Urinary bladder (tissue), 3 donors: ENCODE measurements at regions not wholly inside any gene's neighbourhood (a gene's known extent, or its start where the extent isn't known, plus 50 kb on each side); places are given as distances from the start of the nearest gene placed in this dataset.
"Not testable (repeated sequence)": the region's sequence is repeated elsewhere in the genome, so short reads cannot be mapped to it uniquely, and the experiment has no call there.

Experiments used
- DNase-seq: peaks from one replicate; pipeline ENCODE4 v3.0.0-alpha.2; 2015; ENCODE audit errors: extremely low spot score
- H3K27ac ChIP-seq: one replicate; pipeline ENCODE4 v1.5.1; 2013; ENCODE audit warnings: low read depth, mild to moderate bottlenecking, moderate library complexity
- H3K36me3 ChIP-seq: one replicate; pipeline ENCODE4 v1.6.1; 2013; ENCODE audit warnings: mild to moderate bottlenecking, moderate library complexity; ENCODE audit not compliant: insufficient read depth
- H3K4me1 ChIP-seq: one replicate; pipeline ENCODE4 v1.6.1; 2013; ENCODE audit warnings: mild to moderate bottlenecking, moderate library complexity; ENCODE audit not compliant: insufficient read depth
- H3K4me3 ChIP-seq: one replicate; pipeline ENCODE4 v1.5.1; 2013; ENCODE audit warnings: low read depth, low read length
- WGBS: extraction: QIAGEN DNeasy Blood & Tissue Kit; methylation state at CpG from one replicate; pipeline ENCODE4 v1.1.7; 2013; 5-methylcytosine and 5-hydroxymethylcytosine counted together
- donor health status: healthy with polysubstance abuse.
- donor health status: healthy.

GRCh38 chr5:28305891-28306290, 1267.5 kb upstream of the CDH9 start:
- no peak overlapping the region for H3K27ac ChIP-seq
- WGBS, result 79% methylated on average over 1 of the region's 1 CpG
- no peaks in the 10 kb centered on the region for H3K4me1 ChIP-seq
- no peaks in the 10 kb centered on the region for H3K36me3 ChIP-seq
- H3K4me3 ChIP-seq, result no peak overlapping the region
- no peak for DNase-seq

- Histone ChIP-seq H3K4me3 (no peak overlapping the region), H3K36me3 (no peaks in the 10 kb centered on the region), H3K4me1 (no peaks in the 10 kb centered on the region), H3K27ac (no peak overlapping the region)
- WGBS, result 14% methylated on average over 2 of the region's 2 CpGs
- DNase-seq, result peak; percentile 37
Observed at GRCh38 chr5:28301712-28302111, 1263.3 kb upstream of the CDH9 start.

GRCh38 chr5:28296254-28297013, 1258.0 kb upstream of the CDH9 start:
- 69% methylated on average over 5 of the region's 5 CpGs for WGBS

GRCh38 chr5:28287021-28287420, 1248.6 kb upstream of the CDH9 start:
- not testable (repeated sequence) for H3K36me3 ChIP-seq, H3K4me1 ChIP-seq, H3K4me3 ChIP-seq, DNase-seq, H3K27ac ChIP-seq
- WGBS, result 31% methylated on average over 10 of the region's 10 CpGs

More at GRCh38 chr5:28296254-28297013, 1258.0 kb upstream of the CDH9 start:
- no peak overlapping the region for H3K4me3 ChIP-seq
- no peak for DNase-seq
- H3K4me1 ChIP-seq, result no peaks in the 10 kb centered on the region
- H3K27ac ChIP-seq, result no peak overlapping the region
- H3K36me3 ChIP-seq, result no peaks in the 10 kb centered on the region

- WGBS, result 48% methylated on average over 5 of the region's 5 CpGs
- no peak for DNase-seq
- Histone ChIP-seq H3K4me3 (no peak overlapping the region), H3K36me3 (no peaks in the 10 kb centered on the region), H3K27ac (no peak overlapping the region), H3K4me1 (no peaks in the 10 kb centered on the region)
Observed at GRCh38 chr5:28286566-28286965, 1248.2 kb upstream of the CDH9 start.

DNA sequence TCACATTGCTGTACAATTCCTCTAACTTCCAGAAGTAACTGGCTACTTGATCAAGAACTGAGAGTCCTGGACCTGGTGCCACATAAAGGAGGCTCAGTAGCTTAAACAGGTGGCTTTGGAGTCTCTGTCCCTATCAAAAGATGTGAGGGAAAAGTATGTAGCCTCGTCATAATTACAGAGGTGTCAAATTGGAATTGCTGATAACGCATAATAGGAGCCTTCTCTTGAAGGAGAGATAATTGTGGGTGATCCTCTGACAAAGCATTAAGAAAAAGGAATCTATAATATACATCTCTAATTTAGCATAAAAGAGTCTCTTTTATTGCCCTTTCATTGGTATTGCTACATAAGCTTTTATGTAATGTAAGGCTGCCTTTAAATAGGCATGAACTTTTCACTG, 1246.4 kb upstream of the CDH9 start:
- Histone ChIP-seq H3K27ac (no peak overlapping the region), H3K4me1 (no peaks in the 10 kb centered on the region), H3K36me3 (no peaks in the 10 kb centered on the region), H3K4me3 (no peak overlapping the region)
- 88% methylated on average over 2 of the region's 2 CpGs for WGBS
- no peak for DNase-seq

GRCh38 chr5:28281351-28281750, 1243.0 kb upstream of the CDH9 start:
- Histone ChIP-seq H3K36me3 (no peaks in the 10 kb centered on the region), H3K4me1 (no peaks in the 10 kb centered on the region), H3K27ac (no peak overlapping the region), H3K4me3 (no peak overlapping the region)
- WGBS, result 57% methylated on average over 3 of the region's 3 CpGs
- DNase-seq, result no peak

DNA sequence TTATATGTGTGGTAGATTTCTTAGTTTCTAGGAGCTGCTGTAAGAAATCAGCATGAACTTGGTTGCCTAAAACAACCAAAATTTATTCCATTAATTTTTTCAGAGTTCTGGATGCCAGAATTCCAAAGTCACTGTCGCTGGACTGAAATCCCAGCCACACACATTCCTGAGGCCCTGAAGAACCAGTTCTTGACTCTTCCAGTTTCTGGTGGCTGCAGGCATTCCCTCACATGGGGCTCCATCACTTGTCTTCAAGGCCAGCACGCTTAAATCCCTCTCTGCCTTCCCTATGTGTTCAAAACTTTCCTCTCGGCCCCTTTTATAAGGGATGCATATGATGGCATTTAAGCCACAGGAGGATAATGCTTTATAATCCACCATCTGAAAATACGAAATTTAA, 1237.5 kb upstream of the CDH9 start:
- DNase-seq, result no peak
- Histone ChIP-seq H3K4me3 (no peak overlapping the region), H3K36me3 (no peaks in the 10 kb centered on the region), H3K27ac (no peak overlapping the region), H3K4me1 (no peaks in the 10 kb centered on the region)
- WGBS, result 58% methylated on average over 4 of the region's 4 CpGs

GRCh38 chr5:28269978-28270377, 1231.6 kb upstream of the CDH9 start:
- WGBS, result 81% methylated on average over 5 of the region's 5 CpGs

DNA sequence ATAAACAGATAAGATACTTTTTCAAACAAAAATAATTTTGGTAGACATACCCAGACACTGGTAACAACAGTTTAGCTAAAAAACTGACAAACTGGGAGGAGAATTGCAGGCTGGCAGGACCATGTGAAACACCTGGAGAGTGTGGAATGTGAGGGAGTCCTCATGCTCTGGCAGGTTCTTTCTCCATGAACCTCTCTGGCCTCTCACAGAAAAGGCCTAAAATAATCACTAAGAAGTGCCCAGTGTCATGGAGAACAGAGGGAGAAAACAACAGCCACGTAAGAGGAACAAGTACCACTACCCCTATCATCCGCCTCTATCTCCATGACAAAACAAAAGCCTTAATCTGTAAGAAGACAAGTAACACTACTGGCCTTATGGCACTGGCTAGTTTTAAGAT, 1227.5 kb upstream of the CDH9 start:
- 81% methylated on average over 2 of the region's 2 CpGs for WGBS
- no peaks in the 10 kb centered on the region for H3K36me3 ChIP-seq
- no peak for DNase-seq
- H3K4me3 ChIP-seq, result no peak overlapping the region
- H3K27ac ChIP-seq, result no peak overlapping the region
- H3K4me1 ChIP-seq, result no peaks in the 10 kb centered on the region

More at GRCh38 chr5:28269978-28270377, 1231.6 kb upstream of the CDH9 start:
- Histone ChIP-seq H3K4me3 (no peak overlapping the region), H3K27ac (no peak overlapping the region), H3K4me1 (no peaks in the 10 kb centered on the region), H3K36me3 (no peaks in the 10 kb centered on the region)
- DNase-seq, result no peak

GRCh38 chr5:28254846-28255245, 1216.5 kb upstream of the CDH9 start:
- no peaks in the 10 kb centered on the region for H3K4me1 ChIP-seq
- DNase-seq, result no peak
- no peaks in the 10 kb centered on the region for H3K36me3 ChIP-seq
- no peak overlapping the region for H3K27ac ChIP-seq
- H3K4me3 ChIP-seq, result no peak overlapping the region

GRCh38 chr5:28253431-28253830, 1215.0 kb upstream of the CDH9 start:
- H3K4me3 ChIP-seq, result no peak overlapping the region
- H3K27ac ChIP-seq, result no peak overlapping the region
- H3K4me1 ChIP-seq, result no peaks in the 10 kb centered on the region
- no peak for DNase-seq
- WGBS, result 72% methylated on average over 6 of the region's 6 CpGs
- no peaks in the 10 kb centered on the region for H3K36me3 ChIP-seq

GRCh38 chr5:28249771-28250415, 1211.5 kb upstream of the CDH9 start:
- 84% methylated on average over 5 of the region's 5 CpGs for WGBS
- H3K27ac ChIP-seq, result no peak overlapping the region
- H3K4me3 ChIP-seq, result no peak overlapping the region

GRCh38 chr5:28234356-28234968, 1196.1 kb upstream of the CDH9 start:
- Histone ChIP-seq H3K36me3 (no peaks in the 10 kb centered on the region), H3K4me3 (no peak overlapping the region), H3K4me1 (no peaks in the 10 kb centered on the region), H3K27ac (no peak overlapping the region)
- no peak for DNase-seq
- 66% methylated on average over 1 of the region's 1 CpG for WGBS

More at GRCh38 chr5:28249771-28250415, 1211.5 kb upstream of the CDH9 start:
- no peak for DNase-seq
- H3K36me3 ChIP-seq, result no peaks in the 10 kb centered on the region
- H3K4me1 ChIP-seq, result no peaks in the 10 kb centered on the region
